Karpas-422 (cell line): ENCODE measurements at regions not wholly inside any gene's neighbourhood (a gene's known extent, or its start where the extent isn't known, plus 50 kb on each side); places are given as distances from the start of the nearest gene placed in this dataset.

ENCODE experiments used
- DNase-seq: peaks from one replicate; pipeline ENCODE4 v3.0.0-alpha.2; 2015
- H2AFZ ChIP-seq: fragments of 200-600 bp; sonication (generic); 2 replicates; pipeline ENCODE4 v1.6.1; 2014; ENCODE audit warnings: antibody characterized with exemption, low read length, mixed read lengths
- H3K27ac ChIP-seq: fragments of 200-600 bp; sonication (generic); 2 replicates; pipeline ENCODE4 v1.5.1; 2014; ENCODE audit warnings: mild to moderate bottlenecking, low read length, moderate library complexity
- H3K27me3 ChIP-seq: fragments of 200-600 bp; sonication (generic); 2 replicates; pipeline ENCODE4 v1.6.1; 2014; ENCODE audit warnings: low read length, mixed read lengths
- H3K36me3 ChIP-seq: fragments of 200-600 bp; sonication (generic); 2 replicates; pipeline ENCODE4 v1.6.1; 2014; ENCODE audit warnings: low read length, mixed read lengths; ENCODE audit not compliant: insufficient read depth
- H3K4me1 ChIP-seq: fragments of 200-600 bp; sonication (generic); 2 replicates; pipeline ENCODE4 v1.6.1; 2014; ENCODE audit warnings: mild to moderate bottlenecking, low read length, mixed read lengths
- H3K4me2 ChIP-seq: fragments of 200-600 bp; sonication (generic); 2 replicates; pipeline ENCODE4 v1.6.1; 2014; ENCODE audit warnings: low read length, low read depth, mild to moderate bottlenecking; ENCODE audit not compliant: poor library complexity, severe bottlenecking
- H3K4me3 ChIP-seq: fragments of 200-600 bp; sonication (generic); 2 replicates; pipeline ENCODE4 v1.5.1; 2014; ENCODE audit warnings: mild to moderate bottlenecking, antibody characterized with exemption, low read length, mixed read lengths
- H3K79me2 ChIP-seq: fragments of 200-600 bp; sonication (generic); 2 replicates; pipeline ENCODE4 v1.6.1; 2014; ENCODE audit warnings: mild to moderate bottlenecking, low read length, mixed read lengths
- H3K9ac ChIP-seq: fragments of 200-600 bp; sonication (generic); 2 replicates; pipeline ENCODE4 v1.6.0; 2014; ENCODE audit warnings: low read length
- H3K9me2 ChIP-seq: fragments of 200-600 bp; sonication (generic), shearing (Covaris generic); replicated peaks from 2 replicates; pipeline ENCODE4 v1.6.0; 2014; ENCODE audit warnings: mild to moderate bottlenecking, low read length, moderate library complexity; ENCODE audit not compliant: insufficient read depth
- H3K9me3 ChIP-seq: fragments of 300-700, 200-600 bp; sonication (generic); 2 replicates; pipeline ENCODE4 v1.6.1; 2014; ENCODE audit warnings: low read length, mixed read lengths
- H4K20me1 ChIP-seq: fragments of 200-600 bp; sonication (generic); 2 replicates; pipeline ENCODE4 v1.6.1; 2014; ENCODE audit warnings: mild to moderate bottlenecking, antibody characterized with exemption, low read length, low read depth; ENCODE audit not compliant: insufficient read depth

- Histone ChIP-seq H3K4me2 (no peak overlapping the region), H2AFZ (no peak overlapping the region), H3K9ac (no peak overlapping the region), H3K36me3 (no peaks in the 10 kb centered on the region), H3K79me2 (no peaks in the 10 kb centered on the region), H4K20me1 (no peaks in the 10 kb centered on the region), H3K27me3 (no peaks in the 10 kb centered on the region), H3K4me1 (no peaks in the 10 kb centered on the region), H3K4me3 (no peak overlapping the region), H3K9me2 (no peaks in the 10 kb centered on the region), H3K27ac (no peak overlapping the region), H3K9me3 (no peaks in the 10 kb centered on the region)
- peak; percentile 24 for DNase-seq
These were observed 605.1 kb upstream of the KLF4 start for GRCh38 chr9:108094676-108094993.

DNA sequence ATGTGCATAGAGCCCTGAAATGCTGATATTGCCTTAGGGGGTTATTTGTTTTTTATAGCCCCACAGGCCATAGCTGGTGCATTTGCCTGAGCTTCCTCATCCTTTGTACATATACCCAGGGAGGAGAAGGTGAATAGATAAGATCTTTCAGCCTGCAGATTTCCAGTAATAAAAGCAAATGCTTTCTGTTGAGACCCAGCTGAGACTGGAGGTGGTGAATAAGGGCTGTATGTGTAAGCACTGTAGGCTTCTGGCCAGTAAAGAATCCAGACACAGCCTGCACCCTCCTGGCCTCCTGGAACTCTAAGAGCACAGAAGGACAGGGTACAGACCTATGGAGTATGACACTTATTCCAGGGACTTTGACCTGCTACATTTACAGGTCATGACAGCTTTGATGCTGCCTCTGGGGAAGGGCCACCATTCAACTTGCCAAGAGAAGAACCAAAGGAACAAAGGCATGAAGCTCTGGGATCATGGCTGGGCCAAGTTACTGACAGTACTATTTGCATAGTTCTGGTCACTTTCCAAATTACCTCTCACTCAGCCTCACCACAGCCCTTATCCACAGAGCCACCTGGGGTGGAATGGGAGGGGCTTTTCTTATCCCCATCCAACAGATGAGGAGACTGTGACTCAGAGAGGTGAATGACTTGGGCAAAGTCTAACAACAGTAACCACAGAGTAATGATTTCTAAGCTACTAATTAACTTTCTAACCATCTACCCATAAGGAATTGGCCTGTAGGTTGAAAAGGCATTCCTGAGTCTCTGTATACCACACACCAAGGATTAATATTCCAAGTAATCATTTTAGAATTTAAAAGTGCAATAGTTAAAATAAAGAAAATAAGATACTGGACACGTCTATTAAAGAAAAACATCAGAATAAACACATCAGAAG is 604.5 kb upstream of the KLF4 start:
- Histone ChIP-seq H3K27ac (no peak overlapping the region), H3K4me3 (no peak overlapping the region), H3K4me1 (no peaks in the 10 kb centered on the region), H2AFZ (no peak overlapping the region), H3K79me2 (no peaks in the 10 kb centered on the region), H4K20me1 (no peaks in the 10 kb centered on the region), H3K9ac (no peak overlapping the region), H3K36me3 (no peaks in the 10 kb centered on the region), H3K9me2 (no peaks in the 10 kb centered on the region), H3K4me2 (no peak overlapping the region), H3K27me3 (no peaks in the 10 kb centered on the region), H3K9me3 (no peaks in the 10 kb centered on the region)
- DNase-seq: peak; percentile 17

DNA sequence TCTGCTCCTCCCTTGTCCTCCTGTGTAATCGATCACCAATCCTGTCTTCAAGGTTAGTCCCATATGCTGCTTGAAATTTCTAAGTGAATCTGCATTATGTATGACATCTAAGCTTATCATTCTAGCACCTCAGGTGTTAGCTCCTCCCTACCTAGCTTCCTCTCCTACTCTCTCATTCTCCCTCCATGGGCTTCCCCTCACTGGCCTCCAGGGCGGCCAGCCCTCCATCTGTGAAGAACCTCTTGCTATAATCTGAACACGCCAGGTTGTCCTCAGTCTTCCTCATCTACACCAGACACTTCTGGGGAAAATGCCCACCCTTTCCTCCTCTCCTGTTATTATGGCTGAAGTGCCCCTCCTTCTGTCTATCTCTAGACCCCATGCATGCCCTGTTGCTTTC is 599.3 kb upstream of the KLF4 start:
- H3K4me1 ChIP-seq: no peaks in the 10 kb centered on the region
- no peak overlapping the region for H3K4me3 ChIP-seq
- no peaks in the 10 kb centered on the region for H3K36me3 ChIP-seq
- H2AFZ ChIP-seq: no peak overlapping the region
- H3K4me2 ChIP-seq: no peak overlapping the region
- DNase-seq: no peak
- no peak overlapping the region for H3K27ac ChIP-seq
- no peaks in the 10 kb centered on the region for H3K9me2 ChIP-seq
- H3K9ac ChIP-seq: no peak overlapping the region
- H3K79me2 ChIP-seq: no peaks in the 10 kb centered on the region
- H3K27me3 ChIP-seq: no peaks in the 10 kb centered on the region
- H3K9me3 ChIP-seq: no peaks in the 10 kb centered on the region
- H4K20me1 ChIP-seq: no peaks in the 10 kb centered on the region

DNA sequence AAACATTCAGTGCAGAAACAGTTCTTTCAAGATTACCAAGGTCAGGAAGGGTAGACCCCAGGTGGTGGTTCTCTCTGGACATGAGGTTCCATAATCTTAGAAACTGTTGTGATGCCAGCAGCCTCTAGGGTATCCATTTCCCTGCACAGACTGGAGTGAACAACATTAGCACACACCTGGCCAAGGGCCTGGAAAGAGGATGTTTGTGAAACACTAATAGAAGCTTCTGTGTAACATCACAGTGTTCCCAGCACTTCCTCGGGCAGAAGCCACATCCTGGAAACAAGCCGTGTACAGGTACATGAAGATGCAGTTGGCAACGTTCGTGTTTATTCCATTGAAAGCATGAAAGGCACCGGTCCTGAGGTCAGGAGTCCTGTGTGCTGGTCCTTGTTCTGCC is 598.2 kb upstream of the KLF4 start:
- no peaks in the 10 kb centered on the region for H3K36me3 ChIP-seq
- no peaks in the 10 kb centered on the region for H3K9me2 ChIP-seq
- H2AFZ ChIP-seq: no peak overlapping the region
- H3K4me3 ChIP-seq: no peak overlapping the region
- H3K4me2 ChIP-seq: no peak overlapping the region
- no peaks in the 10 kb centered on the region for H3K4me1 ChIP-seq
- H4K20me1 ChIP-seq: no peaks in the 10 kb centered on the region
- no peak overlapping the region for H3K9ac ChIP-seq
- no peaks in the 10 kb centered on the region for H3K79me2 ChIP-seq
- H3K9me3 ChIP-seq: no peaks in the 10 kb centered on the region
- DNase-seq: no peak
- no peak overlapping the region for H3K27ac ChIP-seq
- no peaks in the 10 kb centered on the region for H3K27me3 ChIP-seq

DNA sequence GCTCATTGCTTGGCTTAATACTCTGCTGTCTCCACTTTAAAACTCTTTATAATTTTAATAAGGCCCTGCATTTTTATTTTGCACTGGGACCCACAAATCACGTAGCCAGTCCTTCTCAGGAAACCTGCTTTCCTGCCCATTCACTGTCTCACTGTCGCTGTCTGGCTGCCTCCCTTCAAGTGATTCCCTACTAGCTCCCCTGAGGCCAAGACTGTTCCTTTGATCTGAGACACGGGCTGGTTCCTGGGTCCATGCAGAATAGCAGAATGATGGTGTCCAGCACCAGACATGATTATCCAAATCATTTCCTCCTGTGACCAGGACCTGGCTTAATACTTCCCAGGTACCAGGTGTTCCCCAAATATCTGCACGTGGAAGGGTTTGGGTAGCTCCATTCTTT is 597.1 kb upstream of the KLF4 start:
- Histone ChIP-seq H2AFZ (no peak overlapping the region), H3K4me1 (no peaks in the 10 kb centered on the region)

GRCh38 chr9:108085294-108085693 is 595.7 kb upstream of the KLF4 start:
- Histone ChIP-seq H3K27ac (no peak overlapping the region), H3K9ac (no peak overlapping the region), H3K79me2 (no peaks in the 10 kb centered on the region), H3K4me1 (no peaks in the 10 kb centered on the region), H3K36me3 (no peaks in the 10 kb centered on the region), H4K20me1 (no peaks in the 10 kb centered on the region), H2AFZ (no peak overlapping the region), H3K4me2 (no peak overlapping the region), H3K9me3 (no peaks in the 10 kb centered on the region), H3K4me3 (no peak overlapping the region), H3K9me2 (no peaks in the 10 kb centered on the region), H3K27me3 (no peaks in the 10 kb centered on the region)
- DNase-seq: no peak

More for the DNA sequence above, 597.1 kb upstream of the KLF4 start:
- Histone ChIP-seq H3K79me2 (no peaks in the 10 kb centered on the region), H3K9ac (no peak overlapping the region), H3K4me3 (no peak overlapping the region), H3K9me2 (no peaks in the 10 kb centered on the region), H4K20me1 (no peaks in the 10 kb centered on the region), H3K27me3 (no peaks in the 10 kb centered on the region), H3K36me3 (no peaks in the 10 kb centered on the region), H3K9me3 (no peaks in the 10 kb centered on the region), H3K4me2 (no peak overlapping the region), H3K27ac (no peak overlapping the region)
- no peak for DNase-seq

DNA sequence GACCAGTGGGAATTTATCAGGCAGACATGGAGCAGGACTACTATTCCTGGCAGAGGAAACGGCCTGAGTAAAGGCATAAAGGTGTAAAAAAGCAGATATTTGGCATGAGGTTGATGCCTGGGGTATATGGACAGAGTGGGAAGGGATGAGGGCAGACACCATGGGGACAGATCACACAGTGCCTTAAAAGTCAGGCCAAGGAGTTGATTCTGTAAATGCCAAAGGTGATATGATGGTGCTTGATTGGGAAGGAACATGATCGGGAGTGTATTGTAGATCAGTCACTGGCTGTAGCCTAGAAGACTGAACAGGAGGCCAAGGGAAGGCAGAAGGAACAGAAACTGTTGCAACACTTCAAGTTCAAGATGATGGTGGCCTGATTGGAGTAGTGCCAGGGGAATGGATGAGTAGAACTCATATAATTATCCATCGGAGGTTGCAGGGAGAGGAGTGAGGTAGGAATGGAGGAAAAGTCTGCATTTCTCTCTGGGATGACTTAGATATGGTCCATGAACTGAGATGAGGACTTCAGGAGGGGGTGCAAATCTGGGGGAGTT is 594.3 kb upstream of the KLF4 start:
- Histone ChIP-seq H3K79me2 (no peaks in the 10 kb centered on the region), H3K4me2 (no peak overlapping the region), H3K27me3 (no peaks in the 10 kb centered on the region), H3K9ac (no peak overlapping the region), H4K20me1 (no peaks in the 10 kb centered on the region), H3K27ac (no peak overlapping the region), H3K4me1 (peaks cover 3% of the 10 kb centered on the region), H3K9me3 (no peaks in the 10 kb centered on the region), H3K9me2 (no peaks in the 10 kb centered on the region), H3K36me3 (no peaks in the 10 kb centered on the region), H2AFZ (no peak overlapping the region), H3K4me3 (no peak overlapping the region)
- no peak for DNase-seq

DNA sequence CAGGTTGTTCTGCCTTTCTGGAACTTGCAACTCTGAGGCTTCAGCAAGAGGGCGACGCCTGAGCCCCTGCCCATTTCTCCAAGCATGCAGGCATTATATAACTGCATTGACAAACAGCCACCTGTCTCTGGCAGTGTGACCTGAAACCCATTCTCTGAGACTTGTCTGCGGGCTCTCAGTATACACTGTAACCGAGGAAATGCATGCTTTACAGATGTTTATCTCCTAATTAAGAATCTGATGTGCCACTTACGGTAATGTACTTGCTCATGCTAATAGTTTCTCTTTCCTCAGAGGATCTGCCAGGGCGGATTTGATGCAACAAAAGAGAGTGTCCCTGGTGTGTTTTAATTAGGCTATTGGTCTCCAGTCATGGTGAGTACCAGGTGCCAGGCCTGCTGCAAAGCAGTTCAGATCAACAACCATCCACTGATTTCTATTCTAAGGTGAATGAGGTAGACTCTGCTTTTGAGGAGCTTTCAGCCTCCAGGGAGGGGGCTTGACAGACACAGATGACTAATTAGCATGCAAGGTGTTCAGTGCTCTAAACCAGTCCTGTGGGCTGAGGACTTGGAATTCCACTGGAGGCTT is 593.7 kb upstream of the KLF4 start:
- no peaks in the 10 kb centered on the region for H3K27me3 ChIP-seq
- no peaks in the 10 kb centered on the region for H4K20me1 ChIP-seq
- no peak overlapping the region for H3K4me3 ChIP-seq
- H2AFZ ChIP-seq: no peak overlapping the region
- no peak overlapping the region for H3K4me2 ChIP-seq
- H3K79me2 ChIP-seq: no peaks in the 10 kb centered on the region
- no peaks in the 10 kb centered on the region for H3K9me3 ChIP-seq
- H3K9ac ChIP-seq: no peak overlapping the region
- no peak for DNase-seq
- no peaks in the 10 kb centered on the region for H3K9me2 ChIP-seq
- H3K4me1 ChIP-seq: peaks cover 4% of the 10 kb centered on the region
- H3K36me3 ChIP-seq: no peaks in the 10 kb centered on the region
- no peak overlapping the region for H3K27ac ChIP-seq
